HFFc6 (cell line): ENCODE measurements at regions not wholly inside any gene's neighbourhood (a gene's known extent, or its start where the extent isn't known, plus 50 kb on each side); places are given as distances from the start of the nearest gene placed in this dataset.

Source experiments
- DNase-seq: peaks from one replicate; pipeline ENCODE4 v3.0.0-alpha.2; 2018
- H3K27ac Mint-ChIP-seq: 2 replicates; pipeline ENCODE4 v1.8.0; 2020; ENCODE audit warnings: mild to moderate bottlenecking, mixed read lengths
- H3K27me3 Mint-ChIP-seq: 2 replicates; pipeline ENCODE4 v1.8.0; 2021; ENCODE audit warnings: mild to moderate bottlenecking, moderate library complexity, mixed read lengths; ENCODE audit not compliant: insufficient read depth
- H3K36me3 Mint-ChIP-seq: 2 replicates; pipeline ENCODE4 v1.8.0; 2021; ENCODE audit warnings: low read depth, mixed read lengths
- H3K4me1 Mint-ChIP-seq: 2 replicates; pipeline ENCODE4 v1.8.0; 2020; ENCODE audit warnings: low read depth, mixed read lengths
- H3K4me3 Mint-ChIP-seq: 2 replicates; pipeline ENCODE4 v1.8.0; 2020; ENCODE audit warnings: mild to moderate bottlenecking, moderate library complexity, mixed read lengths
- H3K9me3 Mint-ChIP-seq: 2 replicates; pipeline ENCODE4 v1.8.0; 2020; ENCODE audit warnings: mild to moderate bottlenecking, mixed read lengths
- TF ChIP-seq, protein P1 (sequence below): fragments of 200-600 bp; sonication (generic); IDR thresholded peaks from 2 replicates; pipeline ENCODE4 v1.5.0; 2021; ENCODE audit warnings: antibody characterized with exemption, mild to moderate bottlenecking

DNA sequence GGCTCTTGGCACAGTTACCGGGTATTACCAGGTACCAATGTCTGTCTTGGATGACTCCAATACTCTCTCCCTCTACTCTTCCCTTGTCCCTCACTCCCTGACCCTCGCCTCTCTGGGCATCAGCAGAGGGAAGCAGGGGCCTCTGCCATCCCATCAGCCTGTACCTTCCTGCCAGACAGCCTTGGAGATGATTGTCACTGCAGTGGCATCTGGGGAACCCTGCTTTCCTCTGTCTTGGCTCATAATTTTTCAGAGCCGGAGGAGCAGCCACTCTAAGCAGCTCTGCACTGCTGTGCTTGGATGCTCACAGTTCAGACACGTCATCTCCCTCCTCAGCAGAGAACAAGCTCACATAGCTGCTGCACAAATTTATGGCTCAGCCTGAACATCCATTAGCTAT lies 274.1 kb downstream of the SMARCA2 start:
- TF ChIP-seq, protein P1, sequence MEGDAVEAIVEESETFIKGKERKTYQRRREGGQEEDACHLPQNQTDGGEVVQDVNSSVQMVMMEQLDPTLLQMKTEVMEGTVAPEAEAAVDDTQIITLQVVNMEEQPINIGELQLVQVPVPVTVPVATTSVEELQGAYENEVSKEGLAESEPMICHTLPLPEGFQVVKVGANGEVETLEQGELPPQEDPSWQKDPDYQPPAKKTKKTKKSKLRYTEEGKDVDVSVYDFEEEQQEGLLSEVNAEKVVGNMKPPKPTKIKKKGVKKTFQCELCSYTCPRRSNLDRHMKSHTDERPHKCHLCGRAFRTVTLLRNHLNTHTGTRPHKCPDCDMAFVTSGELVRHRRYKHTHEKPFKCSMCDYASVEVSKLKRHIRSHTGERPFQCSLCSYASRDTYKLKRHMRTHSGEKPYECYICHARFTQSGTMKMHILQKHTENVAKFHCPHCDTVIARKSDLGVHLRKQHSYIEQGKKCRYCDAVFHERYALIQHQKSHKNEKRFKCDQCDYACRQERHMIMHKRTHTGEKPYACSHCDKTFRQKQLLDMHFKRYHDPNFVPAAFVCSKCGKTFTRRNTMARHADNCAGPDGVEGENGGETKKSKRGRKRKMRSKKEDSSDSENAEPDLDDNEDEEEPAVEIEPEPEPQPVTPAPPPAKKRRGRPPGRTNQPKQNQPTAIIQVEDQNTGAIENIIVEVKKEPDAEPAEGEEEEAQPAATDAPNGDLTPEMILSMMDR = no peak
- Mint-ChIP-seq H3K36me3 (no peaks in the 10 kb centered on the region), H3K9me3 (no peaks in the 10 kb centered on the region), H3K4me1 (no peaks in the 10 kb centered on the region), H3K27ac (no peak overlapping the region), H3K27me3 (peaks cover 12% of the 10 kb centered on the region), H3K4me3 (no peak overlapping the region)
- DNase-seq = no peak

GRCh38 chr9:2290382-2290781 lies 275.2 kb downstream of the SMARCA2 start:
- Mint-ChIP-seq H3K9me3 (no peaks in the 10 kb centered on the region), H3K27ac (no peak overlapping the region), H3K27me3 (peaks cover 12% of the 10 kb centered on the region), H3K36me3 (no peaks in the 10 kb centered on the region), H3K4me3 (no peak overlapping the region), H3K4me1 (no peaks in the 10 kb centered on the region)
- TF ChIP-seq, protein P1 = no peak
- no peak for DNase-seq

DNA sequence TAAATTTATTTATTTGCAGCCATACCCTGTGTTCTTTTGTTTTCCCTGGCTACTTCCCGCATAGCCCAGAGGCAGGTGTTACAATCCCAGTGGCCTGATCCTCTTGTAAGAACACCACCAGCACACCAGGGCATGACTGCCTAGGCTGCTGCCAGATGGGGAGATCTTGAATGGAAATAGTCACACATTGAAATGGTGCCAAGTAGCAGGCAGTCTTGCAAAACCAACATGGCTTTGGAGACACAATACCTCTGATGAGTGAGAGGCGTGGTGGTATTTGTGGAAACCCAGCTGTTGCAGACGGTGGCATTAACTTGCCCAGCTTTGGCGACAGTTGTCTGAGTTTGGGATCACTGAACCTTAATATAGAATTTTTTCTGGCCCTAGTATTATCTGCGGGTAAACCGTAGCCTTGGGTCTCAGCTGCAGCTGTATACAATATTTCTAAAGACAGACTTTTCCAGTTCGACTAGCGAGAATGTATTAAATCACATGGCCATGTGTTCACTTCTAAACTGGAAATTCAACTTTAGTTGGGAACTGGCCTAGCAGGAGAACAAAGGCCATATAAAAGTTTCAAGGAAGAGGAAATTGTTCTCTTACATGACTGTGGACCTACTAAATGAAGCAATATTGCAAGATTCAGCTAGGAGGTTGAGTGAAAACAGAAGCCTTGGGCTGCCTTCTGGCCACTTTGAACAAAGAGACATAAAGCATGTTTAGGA lies 277.0 kb downstream of the SMARCA2 start:
- TF ChIP-seq, protein P1 = no peak
- Mint-ChIP-seq H3K4me1 (no peaks in the 10 kb centered on the region), H3K4me3 (no peak overlapping the region), H3K27me3 (peaks cover 13% of the 10 kb centered on the region), H3K36me3 (no peaks in the 10 kb centered on the region), H3K27ac (no peak overlapping the region), H3K9me3 (no peaks in the 10 kb centered on the region)
- no peak for DNase-seq

DNA sequence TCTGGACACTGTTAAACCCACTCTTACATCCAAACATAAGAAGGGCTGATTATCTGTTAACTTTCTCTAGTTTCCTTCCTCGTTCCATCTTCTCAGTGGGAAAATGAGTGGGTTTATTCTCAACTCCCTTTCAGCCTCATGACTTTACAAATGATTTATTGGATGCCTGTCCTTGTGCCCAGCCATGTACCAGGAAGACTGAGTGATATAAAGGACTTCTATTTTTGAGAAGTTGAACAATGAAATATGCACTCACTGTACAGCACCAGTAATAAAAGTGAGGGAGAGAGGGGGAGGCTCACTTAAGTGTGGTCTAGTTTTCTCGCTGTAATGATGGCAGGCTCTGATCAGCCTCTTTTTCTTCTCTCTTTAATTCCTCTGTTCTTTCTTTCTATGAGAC lies 277.6 kb downstream of the SMARCA2 start:
- Mint-ChIP-seq H3K4me1 (no peaks in the 10 kb centered on the region), H3K27me3 (peaks cover 12% of the 10 kb centered on the region), H3K36me3 (no peaks in the 10 kb centered on the region), H3K9me3 (no peaks in the 10 kb centered on the region), H3K4me3 (no peak overlapping the region), H3K27ac (no peak overlapping the region)
- TF ChIP-seq, protein P1 = no peak
- DNase-seq = no peak

DNA sequence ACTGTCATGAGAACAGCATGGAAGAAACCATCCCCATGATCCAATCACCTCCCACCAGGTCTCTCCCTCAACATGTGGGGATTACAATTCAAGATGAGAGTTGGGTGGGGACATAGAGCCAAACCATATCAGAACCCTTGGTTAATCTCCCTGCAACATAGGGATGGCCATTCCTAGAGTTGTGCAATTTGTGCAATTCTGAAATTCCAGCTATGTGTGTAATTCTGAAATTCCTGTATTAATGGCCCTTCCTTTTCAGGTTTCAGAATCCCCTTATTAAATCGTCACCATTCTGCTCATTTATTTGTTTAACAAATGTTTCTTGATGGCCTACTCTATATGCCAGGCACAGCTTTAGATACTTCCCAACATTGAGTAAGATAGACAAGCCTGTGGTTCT lies 282.6 kb downstream of the SMARCA2 start:
- Mint-ChIP-seq H3K4me3 (no peak overlapping the region), H3K27ac (no peak overlapping the region), H3K36me3 (no peaks in the 10 kb centered on the region), H3K9me3 (no peaks in the 10 kb centered on the region), H3K4me1 (no peaks in the 10 kb centered on the region), H3K27me3 (peaks cover 6% of the 10 kb centered on the region)
- no peak for DNase-seq
- TF ChIP-seq, protein P1 = no peak
